ENCODE measurements at regions not wholly inside any gene's neighbourhood (a gene's known extent, or its start where the extent isn't known, plus 50 kb on each side); places are given as distances from the start of the nearest gene placed in this dataset.

DNA sequence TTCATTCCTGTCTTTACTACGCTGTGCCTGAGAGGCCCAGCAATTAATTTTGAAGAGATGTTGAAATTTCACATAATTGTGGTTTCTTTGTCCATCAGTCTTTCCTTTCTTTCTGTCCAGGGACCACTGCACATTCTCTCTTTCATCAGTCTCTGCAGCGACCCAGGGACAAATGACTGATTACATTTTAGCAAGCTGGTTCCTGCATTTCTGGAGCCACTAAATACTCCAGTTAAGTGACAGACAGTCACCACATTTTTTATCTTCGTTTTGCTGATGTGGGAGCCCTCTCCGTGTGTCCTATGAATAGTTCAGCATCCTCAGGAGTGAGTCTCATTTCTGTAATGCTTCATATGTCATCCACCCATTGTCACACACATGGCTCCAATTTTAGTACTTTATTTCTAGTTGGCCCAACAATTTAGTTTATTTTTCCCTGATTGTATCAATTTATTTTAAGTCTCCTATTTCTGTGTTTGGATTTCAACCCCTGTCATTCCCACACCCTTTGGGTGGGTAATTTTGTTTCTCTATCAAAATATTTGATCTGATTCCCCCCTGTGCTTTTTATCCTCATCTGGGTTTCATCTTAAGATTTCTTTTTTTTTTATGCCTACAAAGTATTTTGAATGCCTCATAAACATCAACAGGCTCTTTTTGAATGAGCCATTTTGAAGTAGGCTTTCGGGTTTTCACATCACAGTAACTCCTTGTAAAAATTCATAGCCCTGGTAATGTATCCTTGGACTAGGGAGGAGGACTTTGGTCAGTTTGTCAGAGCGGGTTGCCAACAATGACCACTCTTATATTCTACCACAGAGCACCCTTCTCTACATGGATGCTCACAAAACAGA, 1196.5 kb downstream of the GALC start:
- H3K4me3 ChIP-seq: no peak overlapping the region
- no peaks in the 10 kb centered on the region for H3K36me3 ChIP-seq (replicated peaks in 1 of 2)
- TF ChIP-seq POLR2A (IDR thresholded peaks at IDR 0.05): no peak
- TF ChIP-seq, protein P1, sequence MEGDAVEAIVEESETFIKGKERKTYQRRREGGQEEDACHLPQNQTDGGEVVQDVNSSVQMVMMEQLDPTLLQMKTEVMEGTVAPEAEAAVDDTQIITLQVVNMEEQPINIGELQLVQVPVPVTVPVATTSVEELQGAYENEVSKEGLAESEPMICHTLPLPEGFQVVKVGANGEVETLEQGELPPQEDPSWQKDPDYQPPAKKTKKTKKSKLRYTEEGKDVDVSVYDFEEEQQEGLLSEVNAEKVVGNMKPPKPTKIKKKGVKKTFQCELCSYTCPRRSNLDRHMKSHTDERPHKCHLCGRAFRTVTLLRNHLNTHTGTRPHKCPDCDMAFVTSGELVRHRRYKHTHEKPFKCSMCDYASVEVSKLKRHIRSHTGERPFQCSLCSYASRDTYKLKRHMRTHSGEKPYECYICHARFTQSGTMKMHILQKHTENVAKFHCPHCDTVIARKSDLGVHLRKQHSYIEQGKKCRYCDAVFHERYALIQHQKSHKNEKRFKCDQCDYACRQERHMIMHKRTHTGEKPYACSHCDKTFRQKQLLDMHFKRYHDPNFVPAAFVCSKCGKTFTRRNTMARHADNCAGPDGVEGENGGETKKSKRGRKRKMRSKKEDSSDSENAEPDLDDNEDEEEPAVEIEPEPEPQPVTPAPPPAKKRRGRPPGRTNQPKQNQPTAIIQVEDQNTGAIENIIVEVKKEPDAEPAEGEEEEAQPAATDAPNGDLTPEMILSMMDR (IDR thresholded peaks at IDR 0.05): no peak
- no peaks in the 10 kb centered on the region for H3K9me3 ChIP-seq (replicated peaks in 1 of 3)
- H3K27ac ChIP-seq: no peak overlapping the region
- no peaks in the 10 kb centered on the region for H3K27me3 ChIP-seq
- intact Hi-C loops (cut with DNase I): no loop called here
- no peak for DNase-seq
- WGBS, 4 donors: 52 to 65% (median 59%) methylated on average over 6 of the region's 6 CpGs
- H3K4me1 ChIP-seq (replicated peaks in 1 of 2): peaks cover 0 to 8% of the 10 kb centered on the region in 2 donors

DNA sequence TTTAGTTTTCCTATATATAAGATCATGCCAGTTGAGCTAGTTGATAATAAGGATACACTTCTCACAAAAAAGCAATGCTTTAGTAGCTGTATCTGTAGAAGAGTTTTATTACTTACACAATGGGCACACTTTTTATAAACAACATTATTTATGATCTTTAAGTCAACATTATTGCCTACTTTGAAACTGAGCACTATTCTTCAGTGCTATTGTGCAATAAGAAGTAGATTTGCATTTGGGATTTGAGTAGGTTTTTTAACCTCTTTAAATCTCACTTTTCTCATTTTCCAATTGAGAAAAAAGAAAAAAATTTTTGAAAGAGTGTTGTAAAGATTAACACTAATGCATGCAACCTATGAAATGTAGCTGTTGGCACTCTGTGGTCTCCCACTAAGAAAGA, 1198.3 kb downstream of the GALC start:
- no peak for DNase-seq
- intact Hi-C loops (cut with DNase I): no loop called here
- no peak overlapping the region for H3K27ac ChIP-seq
- no peak overlapping the region for H3K4me3 ChIP-seq
- TF ChIP-seq, protein P1 (IDR thresholded peaks at IDR 0.05): no peak
- no peak for TF ChIP-seq POLR2A (IDR thresholded peaks at IDR 0.05)
- no peaks in the 10 kb centered on the region for H3K27me3 ChIP-seq
- peaks cover 0 to 8% of the 10 kb centered on the region in 2 donors for H3K4me1 ChIP-seq (replicated peaks in 1 of 2)
- H3K9me3 ChIP-seq (replicated peaks in 1 of 3): no peaks in the 10 kb centered on the region
- H3K36me3 ChIP-seq (replicated peaks in 1 of 2): no peaks in the 10 kb centered on the region

DNA sequence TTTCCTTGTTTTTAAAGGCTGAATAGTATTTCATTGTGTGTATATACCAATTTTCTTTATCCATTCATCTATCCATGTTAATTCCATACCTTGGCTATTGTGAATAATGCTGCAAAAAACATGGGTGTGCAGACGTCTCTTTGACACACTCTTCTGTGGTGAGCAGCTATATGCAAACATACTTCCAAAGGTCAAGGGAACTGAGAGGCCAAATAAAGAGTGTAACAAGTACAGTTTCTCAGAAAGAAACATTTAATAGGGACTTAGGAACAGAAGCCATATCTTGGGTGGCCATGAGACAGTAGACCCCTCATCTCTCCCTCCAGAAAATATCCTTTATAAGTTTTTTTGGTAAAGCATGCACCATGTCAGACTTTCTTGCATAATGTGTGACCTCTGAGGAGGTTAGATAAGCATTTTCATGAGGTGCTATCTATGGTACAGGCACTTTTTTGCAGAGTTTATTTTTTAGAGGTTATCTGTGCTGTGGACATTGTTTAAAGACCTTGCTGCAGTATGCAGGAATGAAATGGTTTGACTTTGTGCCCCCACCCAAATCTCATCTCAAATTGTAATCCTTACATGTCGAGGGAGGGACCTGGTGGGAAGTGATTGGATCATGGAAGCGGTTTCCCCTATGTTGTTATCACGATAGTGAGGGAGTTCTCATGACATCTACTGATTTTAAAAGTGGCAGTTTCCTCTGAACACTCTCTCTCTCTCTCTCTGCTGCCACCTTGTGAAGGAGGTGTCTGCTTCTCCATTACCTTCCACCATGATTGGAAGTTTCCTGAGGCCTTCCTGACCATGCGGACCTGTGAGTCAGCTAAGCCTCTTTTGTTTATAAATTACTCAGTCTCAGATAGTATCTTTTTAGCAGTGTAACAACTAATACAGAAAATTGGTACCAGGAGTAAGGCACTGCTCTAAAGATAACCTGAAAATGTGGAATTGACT, 1202.3 kb downstream of the GALC start:
- H3K9me3 ChIP-seq (replicated peaks in 1 of 3): no peaks in the 10 kb centered on the region
- intact Hi-C loops (cut with DNase I): no loop called here
- H3K4me1 ChIP-seq (replicated peaks in 1 of 2): no peaks in the 10 kb centered on the region
- WGBS, 4 donors: 71 to 81% (median 78%) methylated on average over 5 of the region's 5 CpGs
- H3K4me3 ChIP-seq: no peak overlapping the region
- H3K27me3 ChIP-seq: no peaks in the 10 kb centered on the region
- TF ChIP-seq POLR2A (IDR thresholded peaks at IDR 0.05): no peak
- TF ChIP-seq, protein P1 (IDR thresholded peaks at IDR 0.05): no peak
- DNase-seq: no peak
- H3K36me3 ChIP-seq (replicated peaks in 1 of 2): no peaks in the 10 kb centered on the region
- H3K27ac ChIP-seq: no peak overlapping the region

DNA sequence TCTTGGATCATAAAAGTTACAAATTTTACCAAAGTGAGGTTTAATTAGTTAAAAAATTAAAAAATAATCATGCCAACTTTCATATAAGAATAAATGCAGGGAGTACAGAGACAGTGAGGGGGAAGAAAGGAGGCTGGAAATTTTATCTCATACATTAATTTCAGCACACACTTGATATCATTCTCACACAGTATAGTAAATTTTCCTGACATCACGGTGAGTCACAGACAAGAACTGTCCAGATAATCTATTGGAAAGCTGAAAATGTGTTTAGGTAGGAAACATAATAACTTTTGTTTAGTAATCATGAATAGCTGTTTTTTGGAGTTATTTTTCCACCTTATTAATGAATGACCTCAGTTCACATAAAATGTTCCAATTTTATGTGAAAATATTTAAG, 1204.8 kb downstream of the GALC start:
- intact Hi-C loops (cut with DNase I): no loop called here
- no peaks in the 10 kb centered on the region for H3K27me3 ChIP-seq
- H3K9me3 ChIP-seq (replicated peaks in 1 of 3): no peaks in the 10 kb centered on the region
- DNase-seq: no peak
- no peak overlapping the region for H3K4me3 ChIP-seq
- no peak overlapping the region for H3K27ac ChIP-seq
- 53 to 77% (median 60%) methylated on average over 1 of the region's 1 CpG for WGBS, 4 donors
- TF ChIP-seq, protein P1 (IDR thresholded peaks at IDR 0.05): no peak
- TF ChIP-seq POLR2A (IDR thresholded peaks at IDR 0.05): no peak
- H3K4me1 ChIP-seq (replicated peaks in 1 of 2): no peaks in the 10 kb centered on the region
- no peaks in the 10 kb centered on the region for H3K36me3 ChIP-seq (replicated peaks in 1 of 2)

Measured in adrenal gland (tissue), 9 donors.